GM21786 (cell line): ENCODE measurements at regions not wholly inside any gene's neighbourhood (a gene's known extent, or its start where the extent isn't known, plus 50 kb on each side); places are given as distances from the start of the nearest gene placed in this dataset.

Source experiments
- ATAC-seq: cut with Tn5 transposase; IDR thresholded peaks from one replicate; pipeline ENCODE4 v1.9.1; 2021; ENCODE audit not compliant: unreplicated experiment

DNA sequence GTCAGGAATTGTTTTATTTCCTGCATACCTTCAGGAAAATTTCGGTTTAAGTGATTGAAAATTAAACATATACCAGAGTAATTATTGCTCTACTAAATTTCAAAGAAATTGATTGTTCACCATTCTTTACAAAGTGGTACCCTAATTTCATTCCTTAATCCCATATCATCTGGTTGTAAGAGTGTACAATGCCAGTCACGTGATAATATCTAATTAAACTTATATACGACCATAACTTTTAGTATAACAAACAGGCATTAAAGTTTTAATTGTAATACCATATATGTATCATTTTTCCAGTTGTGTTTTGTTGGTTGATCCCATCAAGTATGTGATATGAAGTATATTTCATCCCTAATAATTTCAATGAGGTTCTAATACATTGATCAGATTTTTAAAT, 74.8 kb upstream of the PLSCR5 start:
- no peak for ATAC-seq

DNA sequence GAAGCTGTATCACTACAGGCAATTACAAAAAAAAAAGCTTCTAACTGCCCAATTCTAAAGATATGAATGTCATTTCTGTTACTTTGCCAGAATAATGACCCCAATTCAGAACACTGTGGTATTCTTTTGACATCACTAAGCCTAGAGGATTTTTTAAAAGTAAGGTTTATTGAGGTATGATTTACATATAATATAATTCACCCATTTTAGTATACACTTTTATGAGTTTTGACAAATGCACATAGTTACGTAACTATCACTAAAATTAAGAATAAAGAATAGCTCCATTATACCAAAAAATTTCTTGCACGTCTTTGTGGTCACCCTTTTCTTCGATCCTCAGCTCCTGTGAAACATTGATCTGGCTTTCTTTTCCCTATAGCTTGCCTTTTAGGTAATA, 74.0 kb upstream of the PLSCR5 start:
- ATAC-seq = no peak

DNA sequence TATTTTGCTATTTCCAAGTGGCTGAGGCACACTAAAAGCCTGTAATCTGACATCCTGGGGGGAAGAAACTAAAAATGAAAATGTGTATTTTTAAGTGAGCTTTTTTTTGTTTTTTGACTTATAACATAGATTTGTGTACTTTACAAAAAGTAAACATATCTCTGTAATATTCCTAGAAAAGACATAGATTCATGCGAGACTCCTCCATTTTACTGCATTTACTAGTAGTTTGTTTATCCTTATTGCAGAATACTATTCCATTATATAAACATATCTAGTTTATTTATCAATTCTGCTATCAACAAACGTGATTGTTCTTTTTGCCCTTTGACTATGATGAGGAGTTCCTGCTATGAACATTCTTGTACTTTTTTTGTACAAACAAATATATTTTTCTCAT, 67.8 kb upstream of the PLSCR5 start:
- no peak for ATAC-seq

DNA sequence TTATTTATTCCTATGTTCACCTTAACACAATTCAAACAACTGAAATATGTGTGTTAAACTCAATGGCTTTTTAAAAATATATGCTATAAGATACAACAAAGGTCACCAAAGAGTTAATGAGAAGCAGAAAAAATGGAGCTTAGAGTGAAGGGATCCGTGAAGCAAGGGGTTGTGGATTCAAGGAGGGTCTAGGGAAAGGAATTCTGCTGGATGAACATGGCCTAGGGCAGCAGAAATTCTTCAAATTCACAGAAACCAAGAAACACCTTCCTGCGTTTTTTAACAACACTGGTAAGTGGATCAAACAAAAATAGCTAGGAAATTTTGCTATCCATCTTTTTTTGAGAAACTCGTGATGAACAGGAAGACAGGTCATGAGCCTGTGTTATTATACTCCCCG, 59.3 kb upstream of the PLSCR5 start:
- ATAC-seq = no peak

DNA sequence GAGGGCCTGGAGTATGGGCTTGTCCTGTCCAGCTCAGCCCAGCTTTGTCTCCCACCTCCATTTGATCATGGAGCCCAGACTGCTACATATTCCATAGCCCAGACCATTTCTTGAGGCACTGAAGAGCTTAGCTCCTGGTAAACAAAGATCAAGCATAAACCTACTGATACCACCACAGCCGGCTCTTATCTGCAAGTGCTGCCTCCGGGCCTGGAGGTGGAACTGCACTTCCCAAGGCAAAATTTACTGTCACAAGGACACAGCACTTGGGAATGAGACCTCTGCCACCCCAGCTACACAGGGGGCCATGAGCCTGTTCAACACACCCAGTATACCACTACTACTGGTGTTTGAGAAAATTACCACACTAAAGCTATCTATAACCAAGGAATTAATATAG, 53.7 kb upstream of the PLSCR5 start:
- ATAC-seq = no peak

DNA sequence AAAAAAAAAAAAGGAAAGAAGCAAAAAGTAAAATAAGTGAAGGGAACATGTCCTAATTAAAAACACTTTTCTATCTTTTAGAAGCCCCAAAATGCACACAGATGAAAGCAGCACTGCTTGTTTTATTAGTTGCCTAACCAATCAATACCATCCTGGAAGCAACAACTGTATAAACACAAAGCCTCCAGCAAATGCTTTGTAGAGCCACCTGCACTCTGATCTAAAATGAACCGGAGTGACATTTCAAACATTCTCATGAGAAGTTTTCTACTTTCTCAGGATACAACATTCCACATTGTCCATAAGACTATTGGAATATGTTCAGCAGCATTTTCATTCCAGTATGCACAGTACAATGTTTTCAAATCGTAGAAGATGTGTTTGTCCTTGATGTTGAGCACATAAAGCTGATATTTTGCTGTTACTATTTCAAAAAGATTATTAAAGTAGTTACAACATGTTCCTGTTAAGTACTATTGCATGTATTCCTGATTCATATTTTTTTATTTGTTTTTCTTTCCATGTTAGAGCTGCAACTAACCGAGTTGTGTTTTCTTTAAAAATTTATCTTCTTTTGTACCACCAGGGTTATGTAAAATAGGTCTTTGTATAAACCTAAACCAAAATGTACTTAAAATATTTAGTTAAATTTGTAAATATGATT, 50.3 kb upstream of the PLSCR5 start:
- no peak for ATAC-seq
